ENCODE measurements at regions not wholly inside any gene's neighbourhood (a gene's known extent, or its start where the extent isn't known, plus 50 kb on each side); places are given as distances from the start of the nearest gene placed in this dataset.
"Not testable (repeated sequence)": the region's sequence is repeated elsewhere in the genome, so short reads cannot be mapped to it uniquely, and the experiment has no call there.

GRCh38 chr11:3514635-3515424, 127.0 kb downstream of the ART5 start:
- not testable (repeated sequence) for DNase-seq (ENCODE audit: low read depth)

GRCh38 chr11:3513311-3513710, 128.5 kb downstream of the ART5 start:
- DNase-seq (ENCODE audit: low read depth): not testable (repeated sequence)

DNA sequence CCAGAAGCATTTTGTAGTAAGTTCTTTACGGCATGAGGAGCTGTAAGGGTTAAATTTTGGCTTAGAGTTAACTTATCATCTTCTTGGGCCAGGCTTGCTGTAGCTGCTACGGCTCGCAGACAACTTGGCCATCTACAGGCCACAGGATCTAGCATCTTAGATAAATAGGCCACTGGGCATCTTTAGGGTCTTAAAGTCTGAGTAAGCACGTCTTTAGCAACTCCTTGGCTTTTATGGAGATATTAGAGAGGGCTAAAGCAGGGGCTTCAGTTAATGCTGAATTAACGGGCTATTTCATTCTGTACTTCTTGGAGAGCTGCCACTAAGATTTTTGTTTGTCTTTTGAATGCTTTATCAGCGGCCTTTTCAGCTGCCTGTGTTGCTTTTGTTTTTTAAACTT, 129.0 kb downstream of the ART5 start:
- not testable (repeated sequence) for DNase-seq (ENCODE audit: low read depth)

- peak; percentile 11 for DNase-seq (ENCODE audit: low read depth)
Measured at GRCh38 chr11:3512133-3512703, 129.6 kb downstream of the ART5 start.

- DNase-seq (ENCODE audit: low read depth): not testable (repeated sequence)
Measured at GRCh38 chr11:3511416-3512132, 130.2 kb downstream of the ART5 start.

- DNase-seq (ENCODE audit: low read depth): not testable (repeated sequence)
Measured at GRCh38 chr11:3509563-3509962, 130.6 kb upstream of the ZNF195 start.

DNA sequence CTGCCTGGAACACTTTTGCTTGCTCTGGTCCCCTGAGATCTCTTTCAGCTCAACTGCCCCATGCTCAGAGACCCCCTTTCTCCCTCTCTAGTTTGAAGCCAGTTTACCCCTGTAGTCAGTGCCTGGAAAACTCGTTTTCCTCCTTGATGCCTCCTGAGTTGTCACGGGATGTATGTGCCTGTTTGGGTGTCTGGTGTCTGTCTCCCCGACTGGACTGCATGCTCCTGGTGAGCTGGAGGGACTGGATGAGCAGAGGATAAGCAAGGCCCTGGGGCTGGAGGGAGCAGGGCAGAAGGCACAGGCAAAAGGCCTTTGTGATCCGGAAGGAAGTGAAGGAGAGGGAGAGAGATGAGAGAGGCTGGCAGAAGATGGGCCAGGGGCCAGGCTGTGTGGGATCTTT, 120.3 kb upstream of the ZNF195 start:
- not testable (repeated sequence) for DNase-seq (ENCODE audit: low read depth)

DNA sequence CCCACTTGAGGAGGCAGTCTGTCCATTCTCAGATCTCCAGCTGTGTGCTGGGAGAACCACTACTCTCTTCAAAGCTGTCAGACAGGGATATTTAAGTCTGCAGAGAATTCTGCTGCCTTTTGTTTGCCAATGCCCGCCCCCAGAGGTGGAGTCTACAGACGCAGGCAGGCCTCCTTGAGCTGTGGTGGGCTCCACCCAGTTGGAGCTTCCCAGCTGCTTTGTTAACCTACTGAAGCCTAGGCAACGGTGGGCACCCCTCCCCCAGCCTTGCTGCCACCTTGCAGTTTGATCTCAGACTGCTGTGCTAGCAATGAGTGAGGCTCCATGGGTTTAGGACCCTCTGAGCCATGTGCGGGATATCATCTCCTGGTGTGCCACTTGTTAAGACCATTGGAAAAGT, 119.4 kb upstream of the ZNF195 start:
- DNase-seq (ENCODE audit: low read depth): not testable (repeated sequence)

GRCh38 chr11:3493152-3493551, 114.2 kb upstream of the ZNF195 start:
- not testable (repeated sequence) for DNase-seq (ENCODE audit: low read depth)

GRCh38 chr11:3488003-3488402, 109.1 kb upstream of the ZNF195 start:
- not testable (repeated sequence) for DNase-seq (ENCODE audit: low read depth)

GRCh38 chr11:3485737-3486136, 106.8 kb upstream of the ZNF195 start:
- DNase-seq (ENCODE audit: low read depth): not testable (repeated sequence)

- not testable (repeated sequence) for DNase-seq (ENCODE audit: low read depth)
Measured at GRCh38 chr11:3476937-3477885, 98.3 kb upstream of the ZNF195 start.

GRCh38 chr11:3476084-3476936, 97.4 kb upstream of the ZNF195 start:
- not testable (repeated sequence) for DNase-seq (ENCODE audit: low read depth)

DNA sequence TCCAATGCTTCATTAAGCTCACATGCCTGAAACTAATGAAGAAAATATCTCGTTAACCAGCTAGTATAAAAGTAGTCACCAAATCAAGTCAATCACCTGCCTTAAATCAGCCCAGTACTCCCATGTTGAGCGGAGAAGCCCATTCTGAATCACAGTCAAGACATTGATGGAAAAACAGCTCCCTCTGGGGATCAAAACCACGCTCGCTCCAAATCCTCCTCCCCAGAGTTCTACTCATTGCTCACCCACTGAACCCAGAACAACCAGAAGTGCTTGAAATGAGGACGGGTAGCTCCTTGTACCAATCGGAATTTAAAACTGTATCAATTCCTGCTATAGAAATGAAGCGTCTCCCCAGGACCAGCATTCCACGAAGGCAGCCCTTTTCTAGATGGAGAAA, 90.0 kb upstream of the ZNF195 start:
- DNase-seq (ENCODE audit: low read depth): not testable (repeated sequence)

DNA sequence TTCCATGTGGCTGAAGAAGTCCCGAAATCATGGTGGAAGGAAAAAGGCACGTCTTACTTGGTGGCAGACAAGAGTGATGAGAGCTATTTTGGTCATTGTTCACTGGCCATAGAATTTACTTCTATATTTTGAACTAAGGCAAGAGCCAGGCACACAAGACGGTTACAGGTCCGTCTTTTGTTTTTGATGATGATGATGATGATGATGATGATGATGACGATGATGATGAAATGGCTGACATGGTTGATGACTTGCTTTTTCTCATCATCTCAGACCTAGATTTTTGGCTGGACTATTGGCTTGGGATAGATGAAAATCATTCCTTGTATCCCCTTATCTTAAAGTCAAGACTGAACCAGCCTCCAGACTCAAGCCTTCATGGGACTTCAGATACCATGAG, 88.7 kb upstream of the ZNF195 start:
- not testable (repeated sequence) for DNase-seq (ENCODE audit: low read depth)

DNA sequence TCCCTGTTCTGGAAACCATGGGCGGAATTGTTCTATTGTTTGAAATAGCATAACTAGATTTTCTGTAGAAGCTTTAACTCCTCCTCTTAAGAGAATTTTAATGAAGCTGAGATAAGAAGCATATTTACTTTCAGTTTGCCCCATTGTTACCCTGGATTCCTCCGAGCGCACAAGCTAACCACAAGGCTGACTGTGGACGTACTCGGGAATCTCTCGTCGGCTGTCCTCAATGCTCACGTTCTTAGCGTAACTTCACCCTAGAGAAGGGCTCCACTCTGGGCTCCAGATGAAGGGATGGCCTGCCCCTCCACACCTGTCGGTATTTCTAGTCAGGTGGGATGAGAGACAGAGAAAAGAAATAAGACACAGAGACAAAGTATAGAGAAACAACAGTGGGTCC, 76.7 kb upstream of the ZNF195 start:
- not testable (repeated sequence) for DNase-seq (ENCODE audit: low read depth)

DNA sequence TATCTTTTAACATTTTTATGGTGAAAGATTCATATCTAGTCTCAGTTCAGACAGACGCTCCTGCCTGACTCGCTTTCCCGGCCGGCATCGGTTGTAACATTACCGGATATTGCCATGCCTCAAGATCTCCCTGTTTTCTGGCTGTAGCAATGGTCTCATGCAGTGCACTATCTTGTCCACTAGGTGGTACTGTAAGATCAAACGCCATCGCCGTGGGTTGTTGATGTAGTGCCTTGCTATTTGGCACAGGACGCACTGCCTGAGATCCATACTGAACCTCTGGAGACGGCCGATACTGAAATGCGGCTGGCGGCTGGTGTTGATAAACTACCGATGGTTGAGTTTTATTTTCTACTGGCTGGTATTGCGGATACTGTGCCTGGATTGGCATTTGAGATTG, 75.9 kb upstream of the ZNF195 start:
- peak; percentile 19 for DNase-seq (ENCODE audit: low read depth)

GRCh38 chr11:3453596-3454256, 74.8 kb upstream of the ZNF195 start:
- not testable (repeated sequence) for DNase-seq (ENCODE audit: low read depth)

DNA sequence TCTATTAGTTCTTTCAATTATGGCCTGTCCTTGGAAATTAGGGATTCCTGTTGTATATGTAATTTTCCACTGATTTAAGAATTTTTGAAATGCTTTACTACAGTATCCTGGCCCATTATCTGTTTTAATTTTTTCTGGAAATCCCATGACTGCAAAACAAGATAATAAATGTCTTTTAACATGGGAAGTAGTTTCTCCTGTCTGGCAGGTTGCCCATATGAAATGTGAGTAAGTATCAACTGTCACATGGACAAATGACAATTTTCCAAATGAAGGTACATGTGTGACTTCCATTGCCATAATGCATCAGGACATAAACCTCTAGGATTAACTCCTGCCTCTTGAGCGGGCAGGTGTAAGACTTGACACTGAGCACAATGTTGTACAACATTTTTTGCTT, 71.9 kb upstream of the ZNF195 start:
- not testable (repeated sequence) for DNase-seq (ENCODE audit: low read depth)

GRCh38 chr11:3445535-3445934, 66.6 kb upstream of the ZNF195 start:
- not testable (repeated sequence) for DNase-seq (ENCODE audit: low read depth)
